ENCODE measurements at regions not wholly inside any gene's neighbourhood (a gene's known extent, or its start where the extent isn't known, plus 50 kb on each side); places are given as distances from the start of the nearest gene placed in this dataset.

DNA sequence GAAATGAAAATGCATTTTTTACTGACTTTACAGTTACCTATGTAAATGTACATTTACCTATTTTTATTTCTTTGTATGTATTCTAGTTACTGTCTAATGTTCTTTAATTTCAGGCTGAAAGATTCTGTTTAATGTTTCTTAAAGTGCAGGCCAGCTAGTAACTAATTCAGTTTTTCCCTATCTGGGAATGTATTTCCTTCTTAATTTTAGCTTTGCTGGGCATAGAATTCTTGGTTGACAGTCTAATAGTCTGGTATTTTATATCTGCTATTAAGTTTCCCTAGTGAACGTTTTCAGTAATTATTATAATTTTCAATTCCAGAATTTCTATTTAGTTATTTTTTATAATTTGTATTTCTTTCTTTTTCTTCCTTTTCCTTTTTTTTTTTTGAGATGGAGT is 186.0 kb upstream of the NOX3 start (continued):
- TF ChIP-seq, protein P1, sequence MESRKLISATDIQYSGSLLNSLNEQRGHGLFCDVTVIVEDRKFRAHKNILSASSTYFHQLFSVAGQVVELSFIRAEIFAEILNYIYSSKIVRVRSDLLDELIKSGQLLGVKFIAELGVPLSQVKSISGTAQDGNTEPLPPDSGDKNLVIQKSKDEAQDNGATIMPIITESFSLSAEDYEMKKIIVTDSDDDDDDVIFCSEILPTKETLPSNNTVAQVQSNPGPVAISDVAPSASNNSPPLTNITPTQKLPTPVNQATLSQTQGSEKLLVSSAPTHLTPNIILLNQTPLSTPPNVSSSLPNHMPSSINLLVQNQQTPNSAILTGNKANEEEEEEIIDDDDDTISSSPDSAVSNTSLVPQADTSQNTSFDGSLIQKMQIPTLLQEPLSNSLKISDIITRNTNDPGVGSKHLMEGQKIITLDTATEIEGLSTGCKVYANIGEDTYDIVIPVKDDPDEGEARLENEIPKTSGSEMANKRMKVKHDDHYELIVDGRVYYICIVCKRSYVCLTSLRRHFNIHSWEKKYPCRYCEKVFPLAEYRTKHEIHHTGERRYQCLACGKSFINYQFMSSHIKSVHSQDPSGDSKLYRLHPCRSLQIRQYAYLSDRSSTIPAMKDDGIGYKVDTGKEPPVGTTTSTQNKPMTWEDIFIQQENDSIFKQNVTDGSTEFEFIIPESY (IDR thresholded peaks at IDR 0.05; ENCODE audit: extremely low read depth, insufficient replicate concordance, low read length): no peak
- no peak for TF ChIP-seq ELF1 (IDR thresholded peaks at IDR 0.05; ENCODE audit: borderline replicate concordance, low read depth)
- no peak for TF ChIP-seq CEBPB (IDR thresholded peaks at IDR 0.05; ENCODE audit: low read depth)
- TF ChIP-seq SRF (IDR thresholded peaks at IDR 0.05; ENCODE audit: low read depth): no peak
- TF ChIP-seq SIN3A (IDR thresholded peaks at IDR 0.05; ENCODE audit: low read depth): no peak
- TF ChIP-seq, protein P2, sequence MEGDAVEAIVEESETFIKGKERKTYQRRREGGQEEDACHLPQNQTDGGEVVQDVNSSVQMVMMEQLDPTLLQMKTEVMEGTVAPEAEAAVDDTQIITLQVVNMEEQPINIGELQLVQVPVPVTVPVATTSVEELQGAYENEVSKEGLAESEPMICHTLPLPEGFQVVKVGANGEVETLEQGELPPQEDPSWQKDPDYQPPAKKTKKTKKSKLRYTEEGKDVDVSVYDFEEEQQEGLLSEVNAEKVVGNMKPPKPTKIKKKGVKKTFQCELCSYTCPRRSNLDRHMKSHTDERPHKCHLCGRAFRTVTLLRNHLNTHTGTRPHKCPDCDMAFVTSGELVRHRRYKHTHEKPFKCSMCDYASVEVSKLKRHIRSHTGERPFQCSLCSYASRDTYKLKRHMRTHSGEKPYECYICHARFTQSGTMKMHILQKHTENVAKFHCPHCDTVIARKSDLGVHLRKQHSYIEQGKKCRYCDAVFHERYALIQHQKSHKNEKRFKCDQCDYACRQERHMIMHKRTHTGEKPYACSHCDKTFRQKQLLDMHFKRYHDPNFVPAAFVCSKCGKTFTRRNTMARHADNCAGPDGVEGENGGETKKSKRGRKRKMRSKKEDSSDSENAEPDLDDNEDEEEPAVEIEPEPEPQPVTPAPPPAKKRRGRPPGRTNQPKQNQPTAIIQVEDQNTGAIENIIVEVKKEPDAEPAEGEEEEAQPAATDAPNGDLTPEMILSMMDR (IDR thresholded peaks at IDR 0.05 in 2 of 3, conservative IDR thresholded peaks at IDR 0.05 in 1 of 3; ENCODE audit: borderline replicate concordance in 1 of 3, insufficient read depth in 1 of 3, low read depth in 2 of 3, low read length in 2 of 3): no peak
- no peak for TF ChIP-seq EZH2 (IDR thresholded peaks at IDR 0.05)
- no peak for TF ChIP-seq TCF7L2 (IDR thresholded peaks at IDR 0.05; ENCODE audit: borderline replicate concordance, extremely low read depth, insufficient read depth, insufficient read length)
- no peak for TF ChIP-seq ZNF274 (IDR thresholded peaks at IDR 0.05; ENCODE audit: low read depth, low read length)
- TF ChIP-seq CBX3 (IDR thresholded peaks at IDR 0.05; ENCODE audit: low read depth): no peak

DNA sequence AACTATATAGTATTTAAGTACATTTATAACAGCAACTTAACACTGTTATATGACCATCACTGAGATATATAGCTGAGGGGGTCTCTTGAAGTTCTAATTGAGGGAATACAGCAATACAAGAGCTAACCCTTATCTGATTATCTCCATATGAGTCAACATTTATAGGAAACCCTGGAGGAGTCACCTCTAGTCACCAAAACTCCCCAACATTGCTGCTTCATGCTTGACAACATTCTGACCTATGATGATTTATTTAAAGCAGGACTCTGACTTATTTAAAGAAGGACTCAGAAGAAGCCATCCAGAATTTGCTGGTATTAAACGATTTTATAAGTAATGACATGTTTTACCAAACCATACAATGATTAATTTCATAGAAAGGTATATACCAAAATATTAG is 182.6 kb upstream of the NOX3 start:
- Histone ChIP-seq H3K4me2 (ENCODE audit: low read length) (no peak overlapping the region), H3K36me3 (ENCODE audit: control insufficient read depth in 1 of 2, insufficient read depth in 2 of 2, low read length in 2 of 2) (no peaks in the 10 kb centered on the region), H4K20me1 (ENCODE audit: insufficient read depth) (no peaks in the 10 kb centered on the region; the same call in 1 of the 2 replicates), H3K4me1 (ENCODE audit: control insufficient read depth in 1 of 2, insufficient read depth in 2 of 2, low read length in 2 of 2) (no peaks in the 10 kb centered on the region), H3K27me3 (ENCODE audit: insufficient read depth, low read length) (no peaks in the 10 kb centered on the region), H3K9ac (ENCODE audit: low read length) (no peak overlapping the region), H3K9me3 (ENCODE audit: control insufficient read depth in 1 of 2, insufficient read depth in 1 of 2, low read depth in 1 of 2, low read length in 2 of 2) (no peaks in the 10 kb centered on the region), H3K4me3 (replicated peaks in 1 of 2; ENCODE audit: low read depth in 1 of 2, low read length in 2 of 2) (no peak overlapping the region), H3K9me2 (ENCODE audit: insufficient read depth) (no peaks in the 10 kb centered on the region), H3K27ac (ENCODE audit: low read depth, low read length) (no peak overlapping the region), H2AFZ (ENCODE audit: low read depth, low read length, poor library complexity, severe bottlenecking) (no peak overlapping the region), H3K79me2 (ENCODE audit: insufficient read depth, low read length) (no peaks in the 10 kb centered on the region)
- DNase-seq (ENCODE audit: low read depth, low spot score) (no peak), ATAC-seq (no peak)
- ChIA-PET CTCF (no interaction called here), POLR2A (no interaction called here), RAD21 (ENCODE audit: low non-redundant PET in 1 of 2, low total read pairs in 2 of 2, uncharacterized antibody in 2 of 2, unreplicated experiment in 2 of 2) (no interaction called here)
- no peak for TF ChIP-seq CEBPB (IDR thresholded peaks at IDR 0.05; ENCODE audit: low read depth)
- TF ChIP-seq FOSL1 (IDR thresholded peaks at IDR 0.05; ENCODE audit: low read depth): no peak
- TF ChIP-seq, protein P3, sequence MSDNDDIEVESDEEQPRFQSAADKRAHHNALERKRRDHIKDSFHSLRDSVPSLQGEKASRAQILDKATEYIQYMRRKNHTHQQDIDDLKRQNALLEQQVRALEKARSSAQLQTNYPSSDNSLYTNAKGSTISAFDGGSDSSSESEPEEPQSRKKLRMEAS (IDR thresholded peaks at IDR 0.05): no peak
- no peak for TF ChIP-seq POLR2A (IDR thresholded peaks at IDR 0.05; ENCODE audit: borderline replicate concordance, extremely low read depth, insufficient read depth, insufficient read length)
- no peak for TF ChIP-seq EZH2phosphoT487 (IDR thresholded peaks at IDR 0.05; ENCODE audit: borderline replicate concordance)
- TF ChIP-seq ZNF274 (IDR thresholded peaks at IDR 0.05; ENCODE audit: low read depth, low read length): no peak
- TF ChIP-seq, protein P1 (IDR thresholded peaks at IDR 0.05; ENCODE audit: extremely low read depth, insufficient replicate concordance, low read length): no peak
- TF ChIP-seq EZH2 (IDR thresholded peaks at IDR 0.05): no peak
- TF ChIP-seq POLR2AphosphoS5 (IDR thresholded peaks at IDR 0.05; ENCODE audit: low read depth, low read length): no peak
- TF ChIP-seq, protein P2 (IDR thresholded peaks at IDR 0.05 in 2 of 3, conservative IDR thresholded peaks at IDR 0.05 in 1 of 3; ENCODE audit: borderline replicate concordance in 1 of 3, insufficient read depth in 1 of 3, low read depth in 2 of 3, low read length in 2 of 3): no peak
- TF ChIP-seq RAD21 (IDR thresholded peaks at IDR 0.05; ENCODE audit: low read depth): no peak
- no TSS peak for BruUV-seq (replicated peaks)
- intact Hi-C loops (cut with micrococcal nuclease): no loop called here
